Fibroblast of skin of abdomen (primary cell): ENCODE measurements at regions not wholly inside any gene's neighbourhood (a gene's known extent, or its start where the extent isn't known, plus 50 kb on each side); places are given as distances from the start of the nearest gene placed in this dataset.
"Not testable (repeated sequence)": the region's sequence is repeated elsewhere in the genome, so short reads cannot be mapped to it uniquely, and the experiment has no call there.

Source experiments
- DNase-seq: peaks from one replicate; pipeline ENCODE4 v3.0.0-alpha.2; 2013

- DNase-seq, result no peak
Observed at GRCh38 chr7:16086743-16087142, 334.6 kb downstream of the CRPPA start.

GRCh38 chr7:16085780-16086179 lies 335.6 kb downstream of the CRPPA start:
- not testable (repeated sequence) for DNase-seq

- DNase-seq, result no peak
Observed at GRCh38 chr7:16084875-16085274, 336.5 kb downstream of the CRPPA start.

GRCh38 chr7:16084370-16084769 lies 337.0 kb downstream of the CRPPA start:
- no peak for DNase-seq

- DNase-seq, result no peak
Observed at GRCh38 chr7:16083931-16084330, 337.4 kb downstream of the CRPPA start.

GRCh38 chr7:16080131-16080530 lies 341.2 kb downstream of the CRPPA start:
- no peak for DNase-seq

GRCh38 chr7:16079723-16080122 lies 341.6 kb downstream of the CRPPA start:
- DNase-seq, result no peak

- peak; percentile 58 for DNase-seq
Observed at GRCh38 chr7:16078076-16078952, 343.0 kb downstream of the CRPPA start.

GRCh38 chr7:16071246-16071857 lies 350.0 kb downstream of the CRPPA start:
- DNase-seq, result peak; percentile 63

- DNase-seq, result no peak
Observed at GRCh38 chr7:16070806-16071205, 350.5 kb downstream of the CRPPA start.

GRCh38 chr7:16069998-16070397 lies 351.3 kb downstream of the CRPPA start:
- no peak for DNase-seq

GRCh38 chr7:16068183-16068582 lies 353.2 kb downstream of the CRPPA start:
- DNase-seq, result no peak

GRCh38 chr7:16067711-16068110 lies 353.6 kb downstream of the CRPPA start:
- DNase-seq, result no peak

- DNase-seq, result no peak
Observed at GRCh38 chr7:16066805-16067459, 354.4 kb downstream of the CRPPA start.

- DNase-seq, result peak; percentile 24
Observed at GRCh38 chr7:16065939-16066338, 355.4 kb downstream of the CRPPA start.

- DNase-seq, result peak; percentile 83
Observed at GRCh38 chr7:16063716-16064675, 357.3 kb downstream of the CRPPA start.

- DNase-seq, result peak; percentile 12
Observed at GRCh38 chr7:16063221-16063620, 358.1 kb downstream of the CRPPA start.

GRCh38 chr7:16062269-16062668 lies 359.1 kb downstream of the CRPPA start:
- DNase-seq, result peak; percentile 46

GRCh38 chr7:16061630-16062029 lies 359.7 kb downstream of the CRPPA start:
- no peak for DNase-seq

GRCh38 chr7:16061011-16061410 lies 360.3 kb downstream of the CRPPA start:
- DNase-seq, result no peak

- peak; percentile 16 for DNase-seq
Observed at GRCh38 chr7:16060502-16060901, 360.8 kb downstream of the CRPPA start.

- DNase-seq, result no peak
Observed at GRCh38 chr7:16055263-16055976, 365.9 kb downstream of the CRPPA start.
